ENCODE measurements at regions not wholly inside any gene's neighbourhood (a gene's known extent, or its start where the extent isn't known, plus 50 kb on each side); places are given as distances from the start of the nearest gene placed in this dataset.

GRCh38 chr4:115596265-115597001 is 483.0 kb upstream of the NDST4 start:
- DNase-seq: no peak
- Mint-ChIP-seq H3K27me3 (ENCODE audit: unreplicated experiment) (no peaks in the 10 kb centered on the region), H3K9me3 (ENCODE audit: low read depth, unreplicated experiment) (no peaks in the 10 kb centered on the region), H3K4me1 (ENCODE audit: low read depth, unreplicated experiment) (no peaks in the 10 kb centered on the region), H3K36me3 (ENCODE audit: insufficient read depth, unreplicated experiment) (no peaks in the 10 kb centered on the region), H3K4me3 (ENCODE audit: low read depth, unreplicated experiment) (no peak overlapping the region), H3K27ac (ENCODE audit: unreplicated experiment) (no peak overlapping the region)
- no TSS peak for BruUV-seq (replicated peaks)
- TF ChIP-seq CTCF (IDR thresholded peaks at IDR 0.05; ENCODE audit: unreplicated experiment): no peak
- CTCF ChIA-PET: no interaction called here
- intact Hi-C loops (cut with micrococcal nuclease; ENCODE audit: unreplicated experiment): no loop called here

DNA sequence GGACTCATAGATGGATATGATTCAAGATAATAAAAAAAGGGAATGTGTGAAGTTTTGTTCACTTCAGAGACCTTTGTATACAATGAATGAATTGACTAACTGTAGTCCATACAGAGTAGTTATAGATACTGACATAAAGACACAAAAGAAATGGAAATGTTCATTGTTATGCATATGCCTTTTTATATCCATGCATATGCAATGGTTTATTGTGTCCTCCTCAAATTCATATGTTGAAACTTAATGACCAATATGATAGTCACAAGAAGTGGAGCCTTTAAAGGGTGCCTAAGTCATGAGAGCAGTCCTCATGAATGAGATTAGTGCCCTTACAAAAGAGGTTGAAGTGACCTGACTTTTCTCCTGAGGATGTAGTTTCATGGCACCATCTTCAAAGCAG is 467.5 kb upstream of the NDST4 start:
- Mint-ChIP-seq H3K27ac (ENCODE audit: unreplicated experiment) (no peak overlapping the region), H3K4me1 (ENCODE audit: low read depth, unreplicated experiment) (no peaks in the 10 kb centered on the region), H3K27me3 (ENCODE audit: unreplicated experiment) (no peaks in the 10 kb centered on the region), H3K36me3 (ENCODE audit: insufficient read depth, unreplicated experiment) (no peaks in the 10 kb centered on the region), H3K4me3 (ENCODE audit: low read depth, unreplicated experiment) (no peak overlapping the region), H3K9me3 (ENCODE audit: low read depth, unreplicated experiment) (no peaks in the 10 kb centered on the region)
- no peak for TF ChIP-seq CTCF (IDR thresholded peaks at IDR 0.05; ENCODE audit: unreplicated experiment)
- no TSS peak for BruUV-seq (replicated peaks)
- CTCF ChIA-PET: no interaction called here
- no peak for DNase-seq
- intact Hi-C loops (cut with micrococcal nuclease; ENCODE audit: unreplicated experiment): no loop called here

DNA sequence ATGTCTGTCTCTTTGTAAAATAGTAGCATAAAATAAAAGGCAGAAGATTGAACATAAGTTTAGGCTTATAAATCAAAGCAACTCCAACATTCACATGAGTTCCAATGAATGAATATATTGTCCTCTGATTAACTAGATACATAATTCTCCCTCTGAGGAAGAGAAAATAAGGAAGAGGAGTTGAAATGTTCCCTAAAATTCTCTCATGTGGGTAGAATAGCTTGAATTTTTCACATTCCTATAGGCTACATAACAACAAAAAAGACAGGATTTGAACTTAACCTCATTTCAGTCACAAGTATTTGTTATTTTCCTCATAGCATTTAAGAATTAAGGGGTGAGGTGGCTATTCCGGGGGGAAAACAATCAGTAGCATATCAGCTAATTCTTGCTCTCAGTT is 462.4 kb upstream of the NDST4 start:
- Mint-ChIP-seq H3K4me1 (ENCODE audit: low read depth, unreplicated experiment) (no peaks in the 10 kb centered on the region), H3K4me3 (ENCODE audit: low read depth, unreplicated experiment) (no peak overlapping the region), H3K36me3 (ENCODE audit: insufficient read depth, unreplicated experiment) (no peaks in the 10 kb centered on the region), H3K27ac (ENCODE audit: unreplicated experiment) (no peak overlapping the region), H3K27me3 (ENCODE audit: unreplicated experiment) (no peaks in the 10 kb centered on the region), H3K9me3 (ENCODE audit: low read depth, unreplicated experiment) (no peaks in the 10 kb centered on the region)
- no peak for DNase-seq
- no TSS peak for BruUV-seq (replicated peaks)
- CTCF ChIA-PET: no interaction called here
- no peak for TF ChIP-seq CTCF (IDR thresholded peaks at IDR 0.05; ENCODE audit: unreplicated experiment)
- intact Hi-C loops (cut with micrococcal nuclease; ENCODE audit: unreplicated experiment): no loop called here

DNA sequence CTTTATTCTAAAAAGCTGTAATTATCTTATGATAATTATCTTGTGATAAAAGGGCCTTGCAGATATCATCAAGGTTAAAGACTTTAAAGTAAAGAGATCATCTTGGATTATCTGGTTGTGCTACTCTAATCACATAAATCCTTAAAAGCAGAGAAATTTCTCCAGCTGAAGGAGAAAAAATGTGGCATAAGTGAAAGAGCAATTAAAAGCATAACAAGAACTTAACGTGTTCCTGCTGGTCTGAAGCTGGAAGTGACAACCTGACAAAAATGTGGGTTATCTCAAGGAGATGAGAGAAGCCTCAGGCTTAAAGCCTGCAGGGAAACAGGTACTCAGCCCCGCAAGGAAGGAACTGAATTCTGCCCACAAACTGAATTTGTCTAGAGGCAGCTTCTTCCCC is 449.1 kb upstream of the NDST4 start:
- CTCF ChIA-PET: no interaction called here
- Mint-ChIP-seq H3K9me3 (ENCODE audit: low read depth, unreplicated experiment) (no peaks in the 10 kb centered on the region), H3K27me3 (ENCODE audit: unreplicated experiment) (no peaks in the 10 kb centered on the region), H3K36me3 (ENCODE audit: insufficient read depth, unreplicated experiment) (no peaks in the 10 kb centered on the region), H3K4me3 (ENCODE audit: low read depth, unreplicated experiment) (no peak overlapping the region), H3K4me1 (ENCODE audit: low read depth, unreplicated experiment) (no peaks in the 10 kb centered on the region), H3K27ac (ENCODE audit: unreplicated experiment) (no peak overlapping the region)
- no peak for DNase-seq
- intact Hi-C loops (cut with micrococcal nuclease; ENCODE audit: unreplicated experiment): no loop called here
- no peak for TF ChIP-seq CTCF (IDR thresholded peaks at IDR 0.05; ENCODE audit: unreplicated experiment)
- BruUV-seq (replicated peaks): no TSS peak
